ENCODE measurements at regions not wholly inside any gene's neighbourhood (a gene's known extent, or its start where the extent isn't known, plus 50 kb on each side); places are given as distances from the start of the nearest gene placed in this dataset.
"Not testable (repeated sequence)": the region's sequence is repeated elsewhere in the genome, so short reads cannot be mapped to it uniquely, and the experiment has no call there.

GRCh38 chr22:26835929-26836528 is 178.6 kb downstream of the MIAT start:
- Histone ChIP-seq H3K9me3 (no peaks in the 10 kb centered on the region), H3K36me3 (no peaks in the 10 kb centered on the region), H3K4me1 (no peaks in the 10 kb centered on the region), H3K4me3 (no peak overlapping the region), H3K27me3 (no peaks in the 10 kb centered on the region), H3K27ac (no peak overlapping the region)
- peak in 1 of 2 donors; percentile 59 for TF ChIP-seq CTCF (IDR thresholded peaks at IDR 0.05)
- no peak for DNase-seq (ENCODE audit: low spot score)

GRCh38 chr22:26837784-26838470 is 180.5 kb downstream of the MIAT start:
- Histone ChIP-seq H3K4me1 (no peaks in the 10 kb centered on the region), H3K4me3 (no peak overlapping the region), H3K9me3 (no peaks in the 10 kb centered on the region), H3K27me3 (no peaks in the 10 kb centered on the region), H3K27ac (no peak overlapping the region), H3K36me3 (no peaks in the 10 kb centered on the region)
- no peak for DNase-seq (ENCODE audit: low spot score)
- TF ChIP-seq CTCF (IDR thresholded peaks at IDR 0.05): no peak

DNA sequence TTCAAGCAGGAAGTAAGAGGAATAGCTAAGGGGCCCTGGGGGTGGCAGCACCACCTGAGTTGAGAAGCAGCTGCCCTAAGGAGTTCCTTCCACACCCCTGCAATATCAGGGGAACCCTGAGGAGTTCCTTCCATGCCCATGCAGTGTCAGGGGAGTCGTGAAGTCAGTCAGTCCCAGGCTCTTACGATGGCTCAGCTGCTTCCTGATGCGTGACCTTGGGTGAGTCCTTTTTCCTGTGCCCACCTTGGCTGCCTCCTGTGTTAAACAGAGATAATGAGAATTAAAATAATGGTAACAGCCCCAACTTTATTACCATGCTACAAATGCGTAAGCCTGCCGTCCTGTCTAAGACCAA is 181.1 kb downstream of the MIAT start:
- Histone ChIP-seq H3K4me1 (no peaks in the 10 kb centered on the region), H3K4me3 (no peak overlapping the region), H3K27me3 (no peaks in the 10 kb centered on the region), H3K9me3 (no peaks in the 10 kb centered on the region), H3K36me3 (no peaks in the 10 kb centered on the region), H3K27ac (no peak overlapping the region)
- DNase-seq (ENCODE audit: low spot score): no peak
- TF ChIP-seq CTCF (IDR thresholded peaks at IDR 0.05): no peak

GRCh38 chr22:26839216-26839615 is 181.8 kb downstream of the MIAT start:
- Histone ChIP-seq H3K36me3 (no peaks in the 10 kb centered on the region), H3K4me1 (no peaks in the 10 kb centered on the region), H3K27me3 (no peaks in the 10 kb centered on the region), H3K9me3 (no peaks in the 10 kb centered on the region), H3K27ac (no peak overlapping the region), H3K4me3 (no peak overlapping the region)
- TF ChIP-seq CTCF (IDR thresholded peaks at IDR 0.05): no peak
- DNase-seq (ENCODE audit: low spot score): no peak

DNA sequence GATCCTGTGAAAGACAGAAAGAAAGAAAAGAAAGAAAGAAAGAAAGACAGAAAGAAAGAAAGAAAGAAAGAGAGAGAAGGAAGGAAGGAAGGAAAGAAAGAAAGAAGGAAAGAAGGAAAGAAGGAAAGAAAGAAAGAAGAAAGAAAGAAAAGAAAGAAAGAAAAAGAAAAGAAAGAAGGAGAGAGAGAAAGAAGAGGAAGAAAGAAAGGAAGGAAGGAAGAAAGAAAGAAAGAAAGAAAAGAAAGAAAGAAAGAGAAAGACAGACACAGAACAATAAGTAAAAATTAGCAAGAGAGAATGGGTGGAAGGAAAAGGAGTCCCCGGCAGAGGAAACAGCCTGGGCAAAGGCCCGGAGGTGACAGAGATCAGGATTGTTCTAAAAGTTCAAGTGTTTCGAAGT is 183.4 kb downstream of the MIAT start:
- not testable (repeated sequence) for H3K27me3 ChIP-seq; H3K27ac ChIP-seq; DNase-seq (ENCODE audit: low spot score); H3K4me3 ChIP-seq; H3K4me1 ChIP-seq; H3K9me3 ChIP-seq; H3K36me3 ChIP-seq

- Histone ChIP-seq H3K36me3 (no peaks in the 10 kb centered on the region), H3K27me3 (no peaks in the 10 kb centered on the region), H3K27ac (no peak overlapping the region), H3K4me1 (no peaks in the 10 kb centered on the region), H3K9me3 (no peaks in the 10 kb centered on the region), H3K4me3 (no peak overlapping the region)
- TF ChIP-seq CTCF (IDR thresholded peaks at IDR 0.05): no peak
- DNase-seq (ENCODE audit: low spot score): no peak
Measured at GRCh38 chr22:26842103-26842502, 184.7 kb downstream of the MIAT start.

Measured in right atrium auricular region (tissue), 2 donors.